Hematopoietic multipotent progenitor cell treated with erythropoietin and hydrocortisone succinate and interleukin-3 and kit ligand, for 4 days (in vitro differentiated cells): ENCODE measurements at regions not wholly inside any gene's neighbourhood (a gene's known extent, or its start where the extent isn't known, plus 50 kb on each side); places are given as distances from the start of the nearest gene placed in this dataset.
"Not testable (repeated sequence)": the region's sequence is repeated elsewhere in the genome, so short reads cannot be mapped to it uniquely, and the experiment has no call there.

ENCODE experiments used
- DNase-seq: peaks from one replicate; pipeline ENCODE4 v3.0.0-alpha.2; 2015

DNA sequence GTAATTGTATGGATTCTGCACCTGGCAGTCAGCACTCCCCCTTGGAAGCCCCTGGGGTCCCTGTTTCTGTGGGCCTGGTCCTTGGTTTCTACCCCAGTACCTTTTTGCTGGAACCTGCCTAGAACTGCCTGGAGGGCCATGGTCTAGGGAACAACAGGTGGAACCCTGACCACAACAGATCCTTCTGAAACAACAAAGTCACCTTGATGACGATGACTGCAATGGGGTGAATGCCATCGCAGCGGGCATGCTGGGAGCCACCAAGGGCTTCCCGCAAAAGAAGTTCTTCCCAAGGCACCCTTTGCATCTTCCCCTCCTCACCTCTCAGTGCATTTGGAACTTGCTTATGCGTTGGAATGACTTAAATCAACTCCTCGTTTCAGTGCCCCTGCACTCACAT, 129.0 kb upstream of the OR4C13 start:
- not testable (repeated sequence) for DNase-seq

DNA sequence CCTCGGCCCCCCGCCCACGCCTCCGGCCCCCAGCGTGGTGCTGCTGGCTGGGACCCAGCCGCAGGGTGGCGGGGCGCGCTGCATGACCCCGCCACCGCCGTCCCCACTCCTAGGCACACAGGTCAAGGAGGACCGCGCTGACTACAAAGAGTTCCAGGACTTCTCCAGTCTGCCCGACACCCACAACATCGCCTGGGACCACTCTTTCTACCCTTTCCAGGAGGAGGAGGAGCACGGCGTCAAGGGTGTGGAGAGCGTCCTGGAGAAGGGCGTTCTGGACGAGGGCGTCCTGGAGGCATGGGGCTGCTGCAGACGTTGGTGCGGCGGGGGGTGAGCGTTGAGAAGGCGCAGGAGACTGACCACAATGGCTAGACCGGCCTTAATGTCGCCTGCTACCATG, 101.7 kb upstream of the OR4C13 start:
- DNase-seq = not testable (repeated sequence)

DNA sequence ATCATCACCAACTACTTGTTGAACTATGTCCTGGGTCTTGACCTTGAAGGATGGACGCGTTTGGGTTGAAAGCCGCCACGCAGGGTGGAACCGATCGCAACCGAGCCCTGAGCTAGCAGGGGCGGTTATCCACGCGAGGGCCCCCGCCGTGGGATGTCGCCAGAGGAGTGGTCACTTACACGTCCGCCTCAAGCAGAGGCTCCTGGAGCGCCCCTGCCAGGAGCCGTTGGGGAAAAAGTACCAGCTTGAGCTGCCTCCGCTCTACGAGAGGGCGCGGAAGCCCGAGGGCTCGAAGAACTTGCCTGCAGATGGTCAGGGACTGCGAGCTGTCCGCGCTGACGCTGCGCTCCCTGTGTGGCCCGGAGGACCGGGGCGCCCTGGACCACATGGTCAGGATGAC, 100.7 kb upstream of the OR4C13 start:
- no peak for DNase-seq

DNA sequence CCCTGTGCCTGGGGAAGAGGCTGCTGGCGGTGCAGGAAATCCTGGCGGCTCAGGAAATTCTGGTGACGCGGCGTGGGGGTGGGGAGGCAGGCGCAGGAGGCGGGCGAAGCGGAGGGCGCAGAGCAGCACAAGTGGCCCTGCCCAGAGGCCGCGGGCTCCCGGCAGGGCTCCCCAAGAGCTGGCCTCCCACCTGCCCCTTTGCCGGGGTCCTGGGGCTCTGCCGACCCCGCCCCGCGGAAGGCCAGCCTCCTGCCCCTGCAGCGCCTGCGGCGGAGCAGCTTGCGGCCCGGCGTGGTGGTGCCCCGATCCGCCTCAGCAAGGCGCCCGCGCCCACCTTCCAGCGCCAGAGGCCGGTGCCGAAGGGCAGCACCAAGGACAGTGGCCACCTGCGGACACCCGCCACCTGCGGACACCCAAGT, 100.2 kb upstream of the OR4C13 start:
- no peak for DNase-seq

DNA sequence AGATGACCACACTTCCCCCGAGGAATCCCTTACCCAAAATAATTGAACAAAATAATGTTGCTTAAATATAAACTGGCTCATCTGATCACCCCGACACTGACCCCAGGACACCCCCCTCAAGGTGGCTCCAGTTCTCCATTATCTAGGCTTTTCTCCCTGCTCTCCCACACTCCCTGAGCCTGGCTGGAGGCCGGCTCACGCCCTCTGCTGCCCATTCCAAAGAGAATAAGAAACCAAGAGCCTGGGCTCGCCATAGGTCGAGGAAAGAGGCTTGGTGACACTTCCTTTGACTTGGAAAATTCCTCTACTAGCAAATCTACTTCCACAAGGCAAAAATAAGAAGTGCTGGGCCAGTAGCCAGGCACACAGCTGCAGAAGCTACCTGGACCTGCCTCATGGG, 63.3 kb upstream of the OR4C13 start:
- not testable (repeated sequence) for DNase-seq

DNA sequence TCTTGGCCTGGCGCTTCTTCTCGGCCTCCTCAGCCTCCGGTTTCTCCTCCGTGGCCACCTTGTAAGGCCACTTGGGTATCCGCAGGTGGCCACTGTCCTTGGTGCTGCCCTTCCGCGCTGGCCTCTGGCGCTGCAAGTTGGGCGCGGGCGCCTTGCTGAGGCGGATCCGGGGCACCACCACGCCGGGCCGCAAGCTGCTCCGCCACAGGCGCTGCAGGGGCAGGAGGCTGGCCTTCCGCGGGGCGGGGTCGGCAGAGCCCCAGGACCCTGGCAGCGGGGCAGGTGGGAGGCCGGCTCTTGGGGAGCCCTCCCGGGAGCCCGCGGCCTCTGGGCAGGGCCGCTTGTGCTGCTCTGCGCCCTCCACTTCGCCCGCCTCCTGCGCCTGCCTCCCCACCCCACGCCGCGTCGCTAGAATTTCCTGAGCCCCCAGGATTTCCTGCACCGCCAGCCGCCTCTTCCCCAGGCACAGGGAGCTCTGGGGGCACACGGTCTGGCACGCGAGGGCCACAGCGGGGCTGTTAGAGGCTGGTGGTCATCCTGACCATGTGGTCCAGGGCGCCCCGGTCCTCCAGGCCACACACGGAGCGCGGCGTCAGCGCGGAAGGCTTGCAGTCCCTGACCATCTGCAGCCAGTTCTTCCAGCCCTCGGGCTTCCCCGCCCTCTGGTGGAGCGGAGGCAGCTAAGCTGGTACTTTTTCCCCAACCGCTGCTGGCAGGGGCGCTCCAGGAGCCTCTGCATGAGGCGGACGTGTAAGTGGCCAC, 60.1 kb upstream of the OR4C13 start:
- not testable (repeated sequence) for DNase-seq

DNA sequence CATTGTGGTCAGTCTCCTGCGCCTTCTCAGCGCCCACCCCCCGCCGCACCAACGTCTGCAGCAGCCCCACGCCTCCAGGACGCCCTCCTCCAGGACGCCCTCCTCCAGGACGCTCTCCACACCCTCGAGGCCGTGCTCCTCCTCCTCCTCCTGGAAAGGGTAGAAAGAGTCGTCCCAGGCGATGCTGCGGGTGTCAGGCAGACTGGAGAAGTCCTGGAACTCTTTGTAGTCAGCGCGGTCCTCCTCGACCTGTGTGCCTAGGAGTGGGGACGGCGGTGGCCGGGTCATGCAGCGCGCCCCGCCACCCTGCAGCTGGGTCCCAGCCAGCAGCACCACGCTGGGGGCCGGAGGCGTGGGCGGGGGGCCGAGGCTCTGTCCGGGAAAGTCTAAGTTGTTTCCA, 58.7 kb upstream of the OR4C13 start:
- not testable (repeated sequence) for DNase-seq
